ENCODE measurements at regions not wholly inside any gene's neighbourhood (a gene's known extent, or its start where the extent isn't known, plus 50 kb on each side); places are given as distances from the start of the nearest gene placed in this dataset.

- TF ChIP-seq USF2 (IDR thresholded peaks at IDR 0.05; ENCODE audit: low read depth, low read length) (no peak), CTCF (conservative IDR thresholded peaks at IDR 0.05; ENCODE audit: low read depth, low read length) (no peak), SMC3 (IDR thresholded peaks at IDR 0.05; ENCODE audit: low read depth, low read length) (no peak), RAD21 (IDR thresholded peaks at IDR 0.05; ENCODE audit: low read length) (no peak), POLR2A (IDR thresholded peaks at IDR 0.05; ENCODE audit: low read depth, low read length) (no peak), FOS (IDR thresholded peaks at IDR 0.05; ENCODE audit: low read depth, low read length) (no peak), RCOR1 (IDR thresholded peaks at IDR 0.05; ENCODE audit: insufficient replicate concordance, low read length) (no peak)
These were observed 292.1 kb upstream of the CLEC14A start for GRCh38 chr14:38547961-38548490.
